A673 (cell line): ENCODE measurements at regions not wholly inside any gene's neighbourhood (a gene's known extent, or its start where the extent isn't known, plus 50 kb on each side); places are given as distances from the start of the nearest gene placed in this dataset.
A peak's percentile ranks its signal among the peaks of the same experiment; 100 is the strongest.

Experiments
- BruUV-seq: library from RNA; stranded (reverse); fragments of 400-500 nt; replicated peaks from 2 replicates; lab custom pipeline; 2021; lab: Mats Ljungman, UMichigan
- CTCF ChIA-PET: fragments of 300-600 bp; sonication (Branson Sonifier 250); formaldehyde crosslinking; loops from one replicate; lab custom pipeline; 2022; ENCODE audit warnings: antibody characterized with exemption; lab: Charles Lee
- POLR2A ChIA-PET: fragments of 300-600 bp; sonication (Branson Sonifier 250); formaldehyde crosslinking; loops from one replicate; lab custom pipeline; 2022; ENCODE audit warnings: antibody characterized with exemption; ENCODE audit not compliant: low non-redundant PET; lab: Charles Lee
- DNase-seq: peaks from one replicate; pipeline ENCODE4 v3.0.0-alpha.2; 2015; ENCODE audit warnings: low spot score
- H3K27ac ChIP-seq: fragments of 200-600 bp; sonication (generic); 2 replicates; pipeline ENCODE4 v1.5.1; 2016; ENCODE audit warnings: mixed run types, low read depth, mild to moderate bottlenecking, mixed read lengths, antibody characterized with exemption, low read length; ENCODE audit not compliant: poor library complexity, severe bottlenecking
- H3K27me3 ChIP-seq: fragments of 200-600 bp; sonication (generic); replicated peaks from 2 replicates; pipeline ENCODE4 v1.6.1; 2017; ENCODE audit warnings: mixed run types, low read depth, mild to moderate bottlenecking, mixed read lengths, antibody characterized with exemption, low read length; ENCODE audit not compliant: insufficient read depth, poor library complexity
- H3K36me3 ChIP-seq: fragments of 200-600 bp; sonication (generic); 2 replicates; pipeline ENCODE4 v1.6.1; 2016; ENCODE audit warnings: mixed run types, mild to moderate bottlenecking, mixed read lengths, antibody characterized with exemption, low read length; ENCODE audit not compliant: insufficient read depth, poor library complexity, severe bottlenecking
- H3K4me1 ChIP-seq: fragments of 200-600 bp; sonication (generic); 2 replicates; pipeline ENCODE4 v1.6.1; 2017; ENCODE audit warnings: mixed run types, mild to moderate bottlenecking, mixed read lengths, antibody characterized with exemption, low read length; ENCODE audit not compliant: insufficient read depth, poor library complexity, severe bottlenecking
- H3K4me3 ChIP-seq: fragments of 200-600 bp; sonication (generic); 2 replicates; pipeline ENCODE4 v1.5.1; 2016; ENCODE audit warnings: low read depth, mixed run types, mild to moderate bottlenecking, mixed read lengths, low read length; ENCODE audit not compliant: poor library complexity, severe bottlenecking
- H3K9me3 ChIP-seq: fragments of 200-600 bp; sonication (generic); 2 replicates; pipeline ENCODE4 v1.6.1; 2016; ENCODE audit warnings: mixed run types, low read depth, mild to moderate bottlenecking, mixed read lengths, antibody characterized with exemption, low read length; ENCODE audit not compliant: poor library complexity, severe bottlenecking
- EZH2 ChIP-seq: fragments of 200-600 bp; sonication (generic); IDR thresholded peaks from 2 replicates; pipeline ENCODE4 v1.6.1; 2017; ENCODE audit warnings: borderline replicate concordance, low read depth, mild to moderate bottlenecking, mixed read lengths, antibody characterized with exemption, low read length; ENCODE audit not compliant: poor library complexity, severe bottlenecking
- intact Hi-C: fragments of 100-400 bp; cut with micrococcal nuclease; formaldehyde crosslinking; loops from one replicate; pipeline ENCODE4 v1.10.0; 2022; ENCODE audit not compliant: unreplicated experiment
- TF ChIP-seq, protein P1 (sequence below): fragments of 300-800, 200-600 bp; sonication (generic); conservative IDR thresholded peaks from 2 replicates; pipeline ENCODE4 v1.5.1; 2017; ENCODE audit warnings: low read depth, mild to moderate bottlenecking, antibody characterized with exemption, low read length, moderate library complexity, mixed read lengths

DNA sequence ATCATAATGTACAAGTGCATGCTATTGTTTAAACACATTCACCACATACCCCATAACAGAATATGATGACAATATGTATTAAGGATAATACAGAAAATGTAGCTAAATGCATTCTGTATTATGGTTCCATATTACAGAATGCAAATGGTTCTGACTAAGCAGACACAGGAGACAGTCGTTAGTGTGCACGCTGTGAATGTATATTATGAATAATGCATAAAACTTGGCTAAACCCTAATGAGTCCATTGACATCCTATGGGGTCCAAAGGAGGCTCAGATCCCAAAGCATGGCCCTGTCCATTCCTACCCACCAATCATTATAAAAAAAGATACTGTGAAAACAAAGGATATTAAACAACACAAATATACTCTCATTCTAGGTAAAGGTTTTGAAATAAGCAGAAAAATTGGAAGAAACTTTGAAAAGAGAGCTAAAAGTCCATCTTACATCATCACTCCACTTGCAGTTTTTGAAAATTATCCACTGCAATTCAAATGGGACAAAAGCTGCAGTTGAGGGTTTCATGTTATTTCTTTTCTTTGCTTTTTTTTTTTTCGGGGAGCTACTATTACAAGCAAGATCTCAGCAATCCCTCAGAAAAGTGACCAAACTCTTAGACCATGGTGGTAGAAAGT is 415.1 kb downstream of the BCAT1 start:
- H3K27me3 ChIP-seq = no peaks in the 10 kb centered on the region

DNA sequence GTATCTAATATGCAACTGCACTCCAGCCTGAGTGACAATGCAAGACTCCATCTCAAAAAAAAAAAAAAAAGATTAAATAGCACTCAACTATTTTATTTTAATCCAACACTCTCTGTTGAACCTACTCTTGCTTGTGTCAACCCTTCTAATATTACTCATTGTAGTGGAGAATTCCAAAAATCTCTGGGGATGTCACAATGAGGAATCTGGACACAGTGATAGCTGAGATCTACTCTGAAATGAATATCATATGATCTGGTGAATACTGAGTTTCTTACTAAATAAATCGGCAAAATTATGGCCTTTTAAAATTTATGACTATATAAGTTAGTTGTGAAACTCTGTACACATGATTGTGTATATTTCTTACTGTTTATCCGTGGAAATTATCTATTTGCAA is 418.2 kb downstream of the BCAT1 start:
- H3K27me3 ChIP-seq = no peaks in the 10 kb centered on the region
- CTCF ChIA-PET = no interaction called here
- BruUV-seq = no TSS peak
- H3K27ac ChIP-seq = no peak overlapping the region
- peaks cover 25% of the 10 kb centered on the region for H3K4me1 ChIP-seq
- no peak overlapping the region for H3K4me3 ChIP-seq
- no peaks in the 10 kb centered on the region for H3K9me3 ChIP-seq
- intact Hi-C loops = no loop called here
- POLR2A ChIA-PET = no interaction called here
- H3K36me3 ChIP-seq = no peaks in the 10 kb centered on the region
- TF ChIP-seq, protein P1, sequence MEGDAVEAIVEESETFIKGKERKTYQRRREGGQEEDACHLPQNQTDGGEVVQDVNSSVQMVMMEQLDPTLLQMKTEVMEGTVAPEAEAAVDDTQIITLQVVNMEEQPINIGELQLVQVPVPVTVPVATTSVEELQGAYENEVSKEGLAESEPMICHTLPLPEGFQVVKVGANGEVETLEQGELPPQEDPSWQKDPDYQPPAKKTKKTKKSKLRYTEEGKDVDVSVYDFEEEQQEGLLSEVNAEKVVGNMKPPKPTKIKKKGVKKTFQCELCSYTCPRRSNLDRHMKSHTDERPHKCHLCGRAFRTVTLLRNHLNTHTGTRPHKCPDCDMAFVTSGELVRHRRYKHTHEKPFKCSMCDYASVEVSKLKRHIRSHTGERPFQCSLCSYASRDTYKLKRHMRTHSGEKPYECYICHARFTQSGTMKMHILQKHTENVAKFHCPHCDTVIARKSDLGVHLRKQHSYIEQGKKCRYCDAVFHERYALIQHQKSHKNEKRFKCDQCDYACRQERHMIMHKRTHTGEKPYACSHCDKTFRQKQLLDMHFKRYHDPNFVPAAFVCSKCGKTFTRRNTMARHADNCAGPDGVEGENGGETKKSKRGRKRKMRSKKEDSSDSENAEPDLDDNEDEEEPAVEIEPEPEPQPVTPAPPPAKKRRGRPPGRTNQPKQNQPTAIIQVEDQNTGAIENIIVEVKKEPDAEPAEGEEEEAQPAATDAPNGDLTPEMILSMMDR = no peak
- TF ChIP-seq EZH2 = no peak
- DNase-seq = no peak

More for the DNA sequence above, 415.1 kb downstream of the BCAT1 start:
- H3K36me3 ChIP-seq = no peaks in the 10 kb centered on the region
- H3K27ac ChIP-seq = no peak overlapping the region
- H3K4me1 ChIP-seq = peaks cover 51% of the 10 kb centered on the region
- no TSS peak for BruUV-seq
- POLR2A ChIA-PET = no interaction called here
- H3K9me3 ChIP-seq = no peaks in the 10 kb centered on the region
- intact Hi-C loops = no loop called here
- peak; percentile 55 for DNase-seq
- H3K4me3 ChIP-seq = no peak overlapping the region
- TF ChIP-seq, protein P1 = no peak
- TF ChIP-seq EZH2 = no peak
- CTCF ChIA-PET = interaction anchor here (0.7 kb wide), 1 partner anchor 8 kb away, joined by 4 read pairs; no protein-coding TSS in a partner anchor

- Histone ChIP-seq H3K27me3 (no peaks in the 10 kb centered on the region), H3K36me3 (no peaks in the 10 kb centered on the region), H3K27ac (no peak overlapping the region), H3K4me3 (no peak overlapping the region), H3K9me3 (peaks cover under 1% of the 10 kb centered on the region), H3K4me1 (peaks cover 2% of the 10 kb centered on the region)
- no TSS peak for BruUV-seq
- intact Hi-C loops = no loop called here
- no peak for DNase-seq
- POLR2A ChIA-PET = no interaction called here
- CTCF ChIA-PET = no interaction called here
- TF ChIP-seq, protein P1 = no peak
- TF ChIP-seq EZH2 = no peak
Measured at GRCh38 chr12:24527102-24527501, 421.8 kb downstream of the BCAT1 start.
